GM19467 (cell line): ENCODE measurements at regions not wholly inside any gene's neighbourhood (a gene's known extent, or its start where the extent isn't known, plus 50 kb on each side); places are given as distances from the start of the nearest gene placed in this dataset.

Experiments used
- ATAC-seq: cut with Tn5 transposase; IDR thresholded peaks from one replicate; pipeline ENCODE4 v1.9.1; 2021; ENCODE audit warnings: mild to moderate bottlenecking, moderate library complexity; ENCODE audit not compliant: unreplicated experiment

- no peak for ATAC-seq
These were observed 164.1 kb downstream of the TFAP2A start for GRCh38 chr6:10250655-10251220.

DNA sequence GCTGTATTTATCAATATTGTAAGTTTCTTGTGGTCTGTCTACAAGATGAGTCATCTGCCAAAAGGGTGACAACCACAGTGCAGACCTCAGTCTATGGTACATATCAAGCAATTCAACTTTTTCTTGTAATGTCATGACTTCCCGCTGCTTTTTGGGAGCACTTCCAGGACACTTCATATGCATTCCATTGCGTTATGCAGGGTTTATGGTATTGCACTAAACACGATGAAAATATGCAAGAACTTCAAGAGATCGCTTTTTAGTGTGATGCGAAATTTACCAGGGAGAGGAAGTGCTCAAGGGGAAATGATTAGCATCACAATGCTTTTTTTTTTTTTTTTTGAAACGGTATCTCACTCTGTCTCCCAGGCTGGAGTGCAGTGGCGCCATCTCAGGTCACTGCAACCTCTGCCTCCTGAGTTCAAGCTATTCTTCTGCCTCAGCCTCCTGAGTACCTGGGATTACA is 166.5 kb downstream of the TFAP2A start:
- ATAC-seq: no peak

- ATAC-seq: no peak
These were observed 177.4 kb downstream of the TFAP2A start for GRCh38 chr6:10237298-10238038.

DNA sequence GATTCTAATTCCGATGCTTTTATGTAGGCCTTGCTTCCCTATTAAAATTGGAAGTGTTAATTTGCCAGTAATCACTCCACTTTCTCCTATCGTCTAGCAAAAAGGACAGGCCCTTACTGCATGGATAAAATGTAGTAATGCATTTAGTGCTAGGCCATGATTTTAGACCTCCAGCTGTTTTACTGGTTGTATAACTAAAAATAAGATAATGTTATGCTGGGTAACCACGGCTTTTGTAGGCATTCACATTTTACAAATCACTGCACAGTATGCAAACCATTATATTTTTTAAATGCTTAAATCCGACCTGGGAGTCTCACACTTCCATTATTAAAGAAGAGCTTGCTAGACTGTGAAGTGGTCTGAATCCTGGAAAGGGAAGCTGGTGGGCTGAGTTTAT is 179.5 kb downstream of the TFAP2A start:
- ATAC-seq: no peak

DNA sequence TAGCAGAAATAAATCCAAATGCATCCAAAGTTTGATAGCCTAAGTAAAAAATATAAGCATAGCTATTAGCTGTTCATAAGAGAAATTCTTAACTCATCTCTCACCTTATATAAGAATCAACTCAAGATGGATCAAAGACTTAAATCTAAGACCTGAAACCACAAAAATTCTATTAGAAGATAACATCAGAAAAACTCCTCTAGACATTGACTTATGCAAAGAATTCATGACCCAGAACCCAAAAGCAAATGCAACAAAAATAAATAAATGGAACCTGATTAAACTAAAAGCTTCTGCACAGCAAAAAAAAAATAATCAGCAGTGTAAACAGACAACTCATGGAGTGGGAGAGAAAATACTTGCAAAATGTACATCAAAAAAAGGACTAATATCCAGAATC is 184.3 kb downstream of the TFAP2A start:
- no peak for ATAC-seq

- ATAC-seq: no peak
These were observed 191.0 kb downstream of the TFAP2A start for GRCh38 chr6:10223841-10224240.

GRCh38 chr6:10221178-10221577 is 193.7 kb downstream of the TFAP2A start:
- no peak for ATAC-seq

DNA sequence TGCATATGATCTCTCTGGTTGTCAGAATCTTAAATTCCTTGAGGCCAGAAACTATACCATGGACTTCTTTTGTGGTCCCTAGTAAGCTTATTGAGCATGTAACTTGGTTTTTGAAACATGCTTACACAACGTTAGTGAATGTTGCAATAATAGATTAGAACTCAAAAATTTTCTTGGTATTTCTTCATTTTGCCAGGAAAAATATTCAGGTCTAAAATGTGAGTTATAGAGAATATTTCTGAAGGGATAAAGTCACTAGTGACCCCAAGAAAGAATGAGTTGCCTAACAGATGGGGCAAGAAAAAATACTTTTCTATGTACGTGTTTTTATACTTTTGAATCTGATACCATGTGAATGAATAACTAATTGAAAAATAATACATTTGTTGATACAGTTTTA is 195.4 kb downstream of the TFAP2A start:
- no peak for ATAC-seq

- no peak for ATAC-seq
These were observed 197.8 kb downstream of the TFAP2A start for GRCh38 chr6:10217111-10217510.

DNA sequence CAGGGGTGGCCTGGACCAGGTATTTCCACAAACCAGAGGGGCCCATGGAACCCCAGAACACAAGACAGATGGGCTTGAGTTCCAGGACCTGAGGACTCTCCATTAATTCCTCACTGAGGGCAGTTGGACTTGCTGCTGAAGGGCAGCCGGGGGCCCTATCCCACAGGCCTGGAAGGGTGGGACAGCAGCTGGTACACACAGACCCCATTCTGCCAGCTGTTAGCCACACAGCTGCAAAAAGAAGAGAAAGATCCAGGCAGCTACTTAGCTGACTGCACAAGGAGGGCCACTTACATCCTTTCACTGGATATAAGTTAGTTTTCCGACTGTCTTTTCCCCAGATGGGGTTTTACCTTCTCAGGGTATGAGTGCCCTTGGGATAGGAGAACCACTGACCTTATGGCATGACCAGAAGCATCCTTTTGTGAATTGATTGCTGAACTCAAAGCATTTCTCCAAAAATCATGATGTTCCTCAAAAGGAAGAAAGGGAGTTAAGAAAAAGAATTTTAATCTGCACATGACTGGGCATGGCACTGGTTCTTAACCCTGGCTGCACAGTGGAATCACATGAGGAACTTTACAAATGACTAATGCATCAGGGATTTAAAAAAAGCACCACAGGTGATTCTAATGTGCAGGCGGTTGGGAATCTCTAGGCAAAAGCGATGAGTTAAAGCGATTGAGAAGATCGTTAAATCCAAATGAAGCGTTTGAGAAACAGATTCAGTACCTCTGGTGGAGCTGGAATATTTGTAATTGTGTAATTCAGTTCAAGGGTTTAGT is 199.4 kb downstream of the TFAP2A start:
- ATAC-seq: no peak

- ATAC-seq: no peak
These were observed 204.8 kb downstream of the TFAP2A start for GRCh38 chr6:10210052-10210451.

DNA sequence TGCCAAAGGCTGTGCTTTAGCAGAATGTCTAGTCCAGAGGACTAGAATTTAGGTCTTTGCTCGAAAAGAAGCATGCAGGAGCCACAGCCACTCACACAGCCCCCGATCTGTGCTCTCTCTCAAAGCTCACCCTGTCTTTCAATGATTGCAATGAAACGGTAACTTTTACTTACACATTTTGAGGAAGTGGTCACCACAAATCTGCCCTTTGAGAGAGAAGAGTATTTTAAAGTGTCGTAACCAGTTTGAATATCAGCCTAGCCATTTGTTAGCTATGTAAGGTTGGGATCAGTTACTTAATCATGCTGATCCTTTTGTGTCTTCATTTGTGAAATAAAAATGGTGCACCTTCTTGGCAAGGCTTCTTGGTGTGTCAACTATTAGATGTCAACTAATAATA is 209.0 kb downstream of the TFAP2A start:
- ATAC-seq: peak; percentile 63

- no peak for ATAC-seq
These were observed 209.8 kb downstream of the TFAP2A start for GRCh38 chr6:10205120-10205519.

- no peak for ATAC-seq
These were observed 211.2 kb downstream of the TFAP2A start for GRCh38 chr6:10203651-10204050.

DNA sequence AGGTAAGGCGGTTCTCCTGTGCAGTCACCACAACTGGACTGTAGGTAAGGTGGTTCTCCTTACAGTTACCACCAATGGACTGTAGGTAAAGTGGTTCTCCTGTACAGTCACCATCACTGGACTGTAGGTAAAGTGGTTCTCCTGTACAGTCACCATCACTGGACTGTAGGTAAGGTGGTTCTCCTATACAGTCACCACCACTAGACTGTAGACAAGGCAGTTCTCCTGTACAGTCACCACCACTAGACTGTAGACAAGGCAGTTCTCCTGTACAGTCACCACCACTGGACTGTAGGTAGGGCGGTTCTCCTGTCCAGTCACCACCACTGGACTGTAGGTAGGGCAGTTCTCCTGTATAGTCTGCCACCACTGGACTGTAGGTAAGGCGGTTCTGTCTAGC is 212.3 kb downstream of the TFAP2A start:
- ATAC-seq: no peak

- no peak for ATAC-seq
These were observed 213.0 kb downstream of the TFAP2A start for GRCh38 chr6:10201606-10202510.

DNA sequence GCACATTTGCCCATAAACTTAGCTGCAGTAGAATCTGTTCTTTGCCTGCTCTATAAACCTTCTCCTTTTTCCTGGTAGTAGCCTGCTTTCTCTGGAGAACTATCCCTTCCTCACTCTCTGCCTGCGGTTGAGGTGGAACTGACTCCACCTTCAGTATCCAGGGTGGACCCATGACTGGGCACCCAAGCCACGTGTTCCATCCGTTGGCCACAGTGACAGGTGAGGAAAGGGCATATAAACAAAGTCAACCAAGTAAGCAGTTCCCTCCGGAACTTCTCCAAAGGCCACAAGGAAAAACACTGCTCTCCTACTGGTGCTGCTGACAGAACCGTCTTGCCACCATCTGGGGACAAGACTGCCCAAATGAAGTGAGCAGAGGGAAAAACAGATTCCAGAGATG is 218.8 kb downstream of the TFAP2A start:
- no peak for ATAC-seq

DNA sequence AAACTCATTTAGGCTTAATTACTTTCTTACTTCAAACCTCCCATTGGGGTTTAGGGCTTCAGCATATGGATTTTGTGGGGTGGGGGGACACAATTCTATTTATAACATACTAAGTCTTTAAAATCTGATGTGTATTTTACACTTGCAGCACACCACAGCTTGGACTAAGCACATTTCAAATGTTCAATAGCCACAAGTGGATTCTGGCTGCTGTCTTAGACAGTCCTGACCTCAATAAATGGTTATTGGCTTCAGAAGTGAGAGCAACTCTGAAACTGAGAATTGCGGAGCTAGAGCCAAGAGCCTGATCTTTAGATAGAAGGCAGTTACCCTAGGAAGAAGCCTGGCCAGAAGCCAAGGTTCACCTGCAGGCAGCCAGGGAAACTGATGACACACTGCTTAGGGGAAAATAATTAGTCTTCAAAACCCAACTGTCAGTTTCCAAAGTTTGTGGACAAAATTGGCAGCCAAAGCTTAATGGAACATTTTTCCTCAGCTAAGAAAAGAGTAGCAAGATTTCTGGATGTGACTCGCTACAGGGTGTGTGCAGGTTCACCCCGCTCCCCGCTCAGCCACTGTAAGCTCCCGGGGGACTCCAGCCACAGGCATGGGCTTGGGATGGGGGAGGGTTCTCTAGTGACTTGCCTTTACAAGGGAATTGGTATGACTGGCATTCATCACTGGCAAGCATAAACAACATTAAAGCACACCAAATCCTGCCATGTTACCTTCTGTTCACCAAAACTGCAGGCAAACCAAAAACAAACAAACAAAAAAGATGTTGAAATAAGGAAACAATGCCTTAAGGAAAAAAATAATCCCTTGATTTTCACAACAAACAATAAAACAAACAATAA is 219.8 kb downstream of the TFAP2A start:
- no peak for ATAC-seq

GRCh38 chr6:10193321-10193720 is 221.6 kb downstream of the TFAP2A start:
- ATAC-seq: no peak

DNA sequence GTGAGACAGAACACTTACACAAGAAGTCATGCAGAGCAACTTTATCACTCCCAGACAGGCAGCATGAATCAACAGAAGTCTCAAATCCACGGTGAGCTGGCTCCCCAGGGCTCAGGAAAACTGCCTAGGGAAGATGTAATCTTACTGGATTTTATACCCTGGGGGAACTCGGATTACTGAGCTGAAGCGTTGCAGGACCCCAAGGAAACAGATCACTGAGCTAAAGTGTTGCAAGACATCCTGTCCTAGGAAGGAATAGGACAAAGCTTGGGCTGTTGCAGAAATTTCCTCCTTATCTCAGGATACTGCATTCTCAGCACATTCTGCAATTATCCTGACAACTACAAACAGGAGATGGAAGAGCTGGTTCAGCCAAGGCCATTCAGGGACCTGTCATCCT is 224.8 kb downstream of the TFAP2A start:
- ATAC-seq: no peak
